Uterus (tissue), 3 donors: ENCODE measurements at regions not wholly inside any gene's neighbourhood (a gene's known extent, or its start where the extent isn't known, plus 50 kb on each side); places are given as distances from the start of the nearest gene placed in this dataset.

ENCODE experiments used
- DNase-seq, 2 donors: peaks; one replicate each; pipeline ENCODE4 v3.0.0-alpha.2; 2019 to 2020
- H3K27ac ChIP-seq, 2 donors: fragments of 200-600 bp; sonication (generic); 1 replicate in 1 of 2; 2 replicates in 1 of 2; pipeline ENCODE4 v1.5.1; 2016 to 2018
- H3K27me3 ChIP-seq, 2 donors: fragments of 200-600 bp; sonication (generic); one replicate each; pipeline ENCODE4 v1.5.1; 2018 to 2019; ENCODE audit warnings: control low read depth in 1 of 2
- H3K36me3 ChIP-seq, 2 donors: fragments of 200-600 bp; sonication (generic); one replicate each; pipeline ENCODE4 v1.5.1; 2019; ENCODE audit warnings: control low read depth in 1 of 2
- H3K4me1 ChIP-seq, 2 donors: fragments of 200-600 bp; sonication (generic); one replicate each; pipeline ENCODE4 v1.5.1; 2018 to 2019; ENCODE audit warnings: control low read depth in 1 of 2
- H3K4me3 ChIP-seq, 2 donors: fragments of 200-600 bp; sonication (generic); 1 replicate in 1 of 2; 2 replicates in 1 of 2; pipeline ENCODE4 v1.5.1; 2018 to 2019; ENCODE audit warnings: mild to moderate bottlenecking in 1 of 2
- H3K9me3 ChIP-seq, 2 donors: fragments of 200-600 bp; sonication (generic); one replicate each; pipeline ENCODE4 v1.5.1; 2019; ENCODE audit warnings: control low read depth in 1 of 2
- POLR2A ChIP-seq, 2 donors: fragments of 450-650 bp; IDR thresholded peaks; one replicate each; pipeline ENCODE4 v1.6.1; 2016; ENCODE audit warnings: antibody characterized with exemption in 2 of 2, mild to moderate bottlenecking in 1 of 2, moderate library complexity in 1 of 2
- intact Hi-C: fragments of 100-400 bp; cut with DNase I; formaldehyde crosslinking; loops from one replicate; pipeline ENCODE4 v1.15.1; 2023; ENCODE audit warnings: low total_unique reads
- TF ChIP-seq, protein P1 (sequence below), 4 experiments: fragments of 200-600 bp in 2 of 4; fragments of 450-650 bp in 2 of 4; sonication (generic) in 2 of 4; IDR thresholded peaks; one replicate each; pipeline ENCODE4 v1.5.1; 2016 to 2019; ENCODE audit warnings: antibody characterized with exemption in 4 of 4, mild to moderate bottlenecking in 2 of 4, moderate library complexity in 1 of 4
- donor health status: DM: yes; HTN: yes; CAD: no.

DNA sequence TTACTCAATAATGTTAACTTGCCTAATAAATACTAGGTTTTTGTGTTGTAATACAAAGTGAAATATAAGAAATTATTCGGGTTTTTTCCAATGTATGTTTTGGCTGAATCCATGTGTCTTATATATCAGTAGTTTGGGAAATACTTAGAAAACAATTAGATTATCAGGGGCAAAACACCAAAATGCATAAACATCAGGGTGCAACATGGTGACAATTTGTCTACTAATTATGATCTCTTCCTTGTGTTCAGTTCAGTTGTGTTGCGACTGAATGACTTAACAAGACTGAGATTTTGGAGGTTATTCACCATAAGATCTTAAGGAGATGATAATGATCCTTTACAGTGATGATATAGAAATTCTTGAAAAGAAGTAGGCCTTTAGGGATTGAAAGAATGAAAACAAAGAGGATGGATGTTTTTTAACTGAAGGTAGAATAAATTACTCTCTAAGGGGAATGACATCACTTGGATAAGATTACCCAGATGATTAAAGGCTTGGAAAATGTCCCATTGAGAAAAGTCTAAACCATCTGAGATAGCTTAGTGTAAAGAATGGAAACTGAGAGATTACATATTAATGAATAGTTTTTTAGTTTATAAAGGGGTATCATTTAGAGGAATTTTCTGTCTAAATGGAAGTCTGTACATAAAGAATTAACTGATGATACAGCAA lies 415.8 kb downstream of the SPATA31D1 start:
- H3K27me3 ChIP-seq = no peaks in the 10 kb centered on the region
- peak overlapping the region in 1 of 2 donors; percentile 66 for H3K27ac ChIP-seq
- intact Hi-C loops = no loop called here
- no peaks in the 10 kb centered on the region for H3K36me3 ChIP-seq
- H3K4me3 ChIP-seq = no peak overlapping the region
- H3K9me3 ChIP-seq = no peaks in the 10 kb centered on the region
- TF ChIP-seq, protein P1, sequence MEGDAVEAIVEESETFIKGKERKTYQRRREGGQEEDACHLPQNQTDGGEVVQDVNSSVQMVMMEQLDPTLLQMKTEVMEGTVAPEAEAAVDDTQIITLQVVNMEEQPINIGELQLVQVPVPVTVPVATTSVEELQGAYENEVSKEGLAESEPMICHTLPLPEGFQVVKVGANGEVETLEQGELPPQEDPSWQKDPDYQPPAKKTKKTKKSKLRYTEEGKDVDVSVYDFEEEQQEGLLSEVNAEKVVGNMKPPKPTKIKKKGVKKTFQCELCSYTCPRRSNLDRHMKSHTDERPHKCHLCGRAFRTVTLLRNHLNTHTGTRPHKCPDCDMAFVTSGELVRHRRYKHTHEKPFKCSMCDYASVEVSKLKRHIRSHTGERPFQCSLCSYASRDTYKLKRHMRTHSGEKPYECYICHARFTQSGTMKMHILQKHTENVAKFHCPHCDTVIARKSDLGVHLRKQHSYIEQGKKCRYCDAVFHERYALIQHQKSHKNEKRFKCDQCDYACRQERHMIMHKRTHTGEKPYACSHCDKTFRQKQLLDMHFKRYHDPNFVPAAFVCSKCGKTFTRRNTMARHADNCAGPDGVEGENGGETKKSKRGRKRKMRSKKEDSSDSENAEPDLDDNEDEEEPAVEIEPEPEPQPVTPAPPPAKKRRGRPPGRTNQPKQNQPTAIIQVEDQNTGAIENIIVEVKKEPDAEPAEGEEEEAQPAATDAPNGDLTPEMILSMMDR (IDR thresholded peaks at IDR 0.05) = no peak
- TF ChIP-seq POLR2A (IDR thresholded peaks at IDR 0.05) = no peak
- no peak for DNase-seq
- H3K4me1 ChIP-seq = no peaks in the 10 kb centered on the region

DNA sequence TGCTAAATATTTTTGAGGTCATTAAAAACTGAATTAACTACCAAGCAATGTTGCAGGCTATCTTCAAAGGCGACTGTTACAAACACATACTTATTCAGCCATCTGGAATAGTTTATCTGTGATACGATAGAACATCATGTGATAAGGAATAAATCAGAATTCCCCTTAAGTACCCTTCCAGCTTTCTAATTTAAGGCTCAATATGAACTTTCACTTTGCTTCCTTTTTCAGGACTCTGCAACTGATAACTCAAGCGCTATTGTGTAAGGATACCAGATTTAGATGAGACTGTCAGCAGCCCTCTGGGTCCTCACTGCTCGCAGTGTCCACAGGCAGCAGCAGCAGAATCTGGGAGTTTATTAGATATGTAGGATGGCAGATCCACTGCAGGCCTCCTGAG lies 416.3 kb downstream of the SPATA31D1 start:
- intact Hi-C loops = no loop called here
- TF ChIP-seq, protein P1 (IDR thresholded peaks at IDR 0.05) = no peak
- TF ChIP-seq POLR2A (IDR thresholded peaks at IDR 0.05) = no peak
- no peak overlapping the region for H3K4me3 ChIP-seq
- peak; percentile 14 to 18 for DNase-seq
- no peaks in the 10 kb centered on the region for H3K36me3 ChIP-seq
- H3K4me1 ChIP-seq = no peaks in the 10 kb centered on the region
- H3K9me3 ChIP-seq = no peaks in the 10 kb centered on the region
- no peaks in the 10 kb centered on the region for H3K27me3 ChIP-seq
- H3K27ac ChIP-seq = peak overlapping the region; percentile 35 to 66

DNA sequence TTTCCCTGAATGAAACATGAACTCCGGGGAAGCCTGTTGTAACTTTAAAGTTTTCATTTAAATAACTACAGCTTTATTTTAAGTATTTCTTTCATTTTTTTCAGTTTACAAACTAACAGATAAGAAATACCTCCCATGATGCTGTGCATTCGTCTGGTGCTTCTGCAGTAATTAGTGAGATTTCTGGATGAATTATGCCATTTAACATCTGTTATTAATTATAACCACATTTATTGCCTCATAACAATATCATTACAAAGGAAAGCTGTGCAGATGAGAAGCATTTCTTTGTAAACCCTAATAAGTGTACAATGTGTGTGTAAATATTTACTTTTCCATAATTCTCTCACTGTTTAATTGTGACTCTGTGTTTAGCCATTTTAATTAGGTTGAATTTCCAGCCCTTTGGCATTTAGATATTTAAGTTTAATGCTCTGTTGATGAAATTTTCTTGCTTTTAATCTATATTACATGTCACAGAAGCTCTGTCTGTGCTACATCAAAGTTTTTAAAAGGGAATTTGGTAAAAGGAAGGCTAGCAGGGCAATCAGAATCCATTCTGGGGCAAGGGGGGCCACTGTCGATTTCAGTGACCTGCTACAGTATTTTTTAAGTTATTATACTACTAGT lies 418.0 kb downstream of the SPATA31D1 start:
- Histone ChIP-seq H3K4me1 (no peaks in the 10 kb centered on the region), H3K36me3 (no peaks in the 10 kb centered on the region), H3K27ac (no peak overlapping the region), H3K9me3 (no peaks in the 10 kb centered on the region), H3K27me3 (no peaks in the 10 kb centered on the region), H3K4me3 (no peak overlapping the region)
- no peak for TF ChIP-seq POLR2A (IDR thresholded peaks at IDR 0.05)
- TF ChIP-seq, protein P1 (IDR thresholded peaks at IDR 0.05) = no peak
- intact Hi-C loops = no loop called here
- DNase-seq = no peak

DNA sequence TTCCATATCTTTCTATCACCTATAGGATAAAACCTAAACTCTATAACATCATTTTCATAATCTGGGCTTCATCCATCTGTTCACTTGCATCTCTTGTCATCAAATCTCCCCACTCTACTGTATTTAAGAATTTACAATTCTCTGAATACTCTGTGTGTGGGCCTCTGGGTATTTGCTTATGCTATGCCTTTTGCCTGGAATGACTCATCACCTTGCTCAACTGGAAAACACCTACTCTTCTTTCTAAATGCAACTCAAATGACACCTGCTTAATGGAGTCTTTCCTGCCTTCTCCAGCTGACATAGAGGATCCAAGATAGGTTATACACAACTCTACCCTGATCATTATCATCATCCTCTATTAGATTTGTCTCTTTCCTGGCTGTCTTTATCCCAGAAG lies 421.7 kb downstream of the SPATA31D1 start:
- intact Hi-C loops = no loop called here
- Histone ChIP-seq H3K27me3 (no peaks in the 10 kb centered on the region), H3K36me3 (no peaks in the 10 kb centered on the region), H3K4me1 (no peaks in the 10 kb centered on the region), H3K27ac (no peak overlapping the region), H3K4me3 (no peak overlapping the region), H3K9me3 (no peaks in the 10 kb centered on the region)
- TF ChIP-seq, protein P1 (IDR thresholded peaks at IDR 0.05) = no peak
- no peak for TF ChIP-seq POLR2A (IDR thresholded peaks at IDR 0.05)
- DNase-seq = no peak

DNA sequence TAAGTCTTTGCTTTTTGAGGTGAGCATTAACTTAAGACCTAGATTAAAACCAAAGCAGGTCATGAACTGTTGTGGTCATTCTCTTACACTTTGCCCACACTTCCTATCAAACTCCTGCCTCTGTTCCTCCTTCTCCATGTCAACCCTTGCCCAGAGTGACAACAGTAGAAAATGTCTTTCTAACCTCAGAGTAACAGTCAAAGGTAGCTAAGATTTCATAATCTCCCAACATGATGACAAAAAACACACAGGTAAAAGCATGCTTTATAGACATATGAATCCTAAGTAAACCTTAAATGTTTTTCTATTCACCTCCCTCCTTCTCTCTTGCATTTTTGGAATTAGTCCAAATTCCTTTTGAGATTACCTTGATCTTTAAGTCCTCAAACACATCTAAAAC lies 422.3 kb downstream of the SPATA31D1 start:
- Histone ChIP-seq H3K9me3 (no peaks in the 10 kb centered on the region), H3K36me3 (no peaks in the 10 kb centered on the region), H3K4me1 (no peaks in the 10 kb centered on the region), H3K27me3 (no peaks in the 10 kb centered on the region), H3K4me3 (no peak overlapping the region), H3K27ac (no peak overlapping the region)
- DNase-seq = no peak
- intact Hi-C loops = no loop called here
- TF ChIP-seq, protein P1 (IDR thresholded peaks at IDR 0.05) = no peak
- no peak for TF ChIP-seq POLR2A (IDR thresholded peaks at IDR 0.05)
